ENCODE measurements at regions not wholly inside any gene's neighbourhood (a gene's known extent, or its start where the extent isn't known, plus 50 kb on each side); places are given as distances from the start of the nearest gene placed in this dataset.

GRCh38 chr1:38779491-38779890 lies 80.1 kb downstream of the RRAGC start:
- no peak overlapping the region for H4K91ac ChIP-seq (ENCODE audit: insufficient read length, low read depth, low read length)
- no peak overlapping the region for H3K4me3 Mint-ChIP-seq
- no peak overlapping the region for H4K5ac ChIP-seq (ENCODE audit: insufficient read length, low read depth, low read length)
- H3K23me2 ChIP-seq (ENCODE audit: insufficient read length, low read depth, low read length, poor library complexity, severe bottlenecking) = no peaks in the 10 kb centered on the region
- no peak overlapping the region for H3K27ac Mint-ChIP-seq
- TF ChIP-seq CTCF (conservative IDR thresholded peaks at IDR 0.05) = no peak
- H3K18ac ChIP-seq (ENCODE audit: insufficient read length, low read depth, low read length) = no peak overlapping the region
- no peak overlapping the region for H3K56ac ChIP-seq (ENCODE audit: insufficient read length, low read depth, low read length)
- H3K9me3 Mint-ChIP-seq = no peaks in the 10 kb centered on the region
- H3K4me2 ChIP-seq (ENCODE audit: insufficient read depth, insufficient read length, low read length) = no peak overlapping the region
- H3K23ac ChIP-seq (ENCODE audit: insufficient read length, low read depth, low read length) = no peak overlapping the region
- H2BK120ac ChIP-seq (ENCODE audit: low read depth, low read length, poor library complexity, severe bottlenecking) = no peak overlapping the region
- no peaks in the 10 kb centered on the region for H3K27me3 ChIP-seq (ENCODE audit: insufficient read depth, low read length)
- H3K9ac ChIP-seq (ENCODE audit: extremely low read depth, insufficient read length, low read length) = no peak overlapping the region
- H3K14ac ChIP-seq (ENCODE audit: insufficient read depth, low read length) = no peak overlapping the region
- no peak overlapping the region for H2AFZ ChIP-seq (ENCODE audit: low read length)
- no peaks in the 10 kb centered on the region for H3K9me3 ChIP-seq (ENCODE audit: control insufficient read depth, low read depth, low read length)
- no peak overlapping the region for H4K8ac ChIP-seq (replicated peaks; ENCODE audit: insufficient read length, low read depth, low read length)
- H2BK15ac ChIP-seq (ENCODE audit: low read depth, low read length) = no peak overlapping the region
- no CpG with 5 or more reads among the region's 5 CpGs for WGBS (ENCODE audit: extremely low coverage, insufficient read length, low lambda C conversion rate)
- H2BK5ac ChIP-seq (ENCODE audit: insufficient read length, low read length) = no peak overlapping the region
- no peak overlapping the region for H2BK20ac ChIP-seq (ENCODE audit: low read depth, low read length, poor library complexity, severe bottlenecking)
- no peaks in the 10 kb centered on the region; a peak in 1 of 7 replicates for H3K36me3 Mint-ChIP-seq (ENCODE audit: insufficient read depth in 1 of 3, low read depth in 3 of 3)
- no peak overlapping the region for H3K4ac ChIP-seq (ENCODE audit: low read depth, low read length)
- H3K27ac ChIP-seq (ENCODE audit: insufficient read length, low read depth, low read length) = no peak overlapping the region
- H3T11ph ChIP-seq (ENCODE audit: low read length) = no peak overlapping the region
- no peak overlapping the region for H2AK5ac ChIP-seq (ENCODE audit: insufficient read length, low read length)
- no peak overlapping the region for H2BK12ac ChIP-seq (ENCODE audit: insufficient read length, low read depth, low read length)
- no peaks in the 10 kb centered on the region for H4K20me1 ChIP-seq (ENCODE audit: control insufficient read depth, insufficient read depth, insufficient read length)
- H3K79me1 ChIP-seq (ENCODE audit: insufficient read depth, low read depth, low read length, poor library complexity, severe bottlenecking) = no peaks in the 10 kb centered on the region
- H3K4me1 Mint-ChIP-seq = peaks cover 7 to 25% of the 10 kb centered on the region in 2 experiments
- DNase-seq = no peak
- H3K4me1 ChIP-seq (ENCODE audit: insufficient read depth, low read length) = no peaks in the 10 kb centered on the region; the same call in 1 of the 2 replicates
- H3K27me3 Mint-ChIP-seq (ENCODE audit: low read depth) = peaks cover 9% of the 10 kb centered on the region
- no peaks in the 10 kb centered on the region for H3K79me2 ChIP-seq (ENCODE audit: insufficient read depth, low read length)

Data from H9 (cell line).